ENCODE measurements at regions not wholly inside any gene's neighbourhood (a gene's known extent, or its start where the extent isn't known, plus 50 kb on each side); places are given as distances from the start of the nearest gene placed in this dataset.

DNA sequence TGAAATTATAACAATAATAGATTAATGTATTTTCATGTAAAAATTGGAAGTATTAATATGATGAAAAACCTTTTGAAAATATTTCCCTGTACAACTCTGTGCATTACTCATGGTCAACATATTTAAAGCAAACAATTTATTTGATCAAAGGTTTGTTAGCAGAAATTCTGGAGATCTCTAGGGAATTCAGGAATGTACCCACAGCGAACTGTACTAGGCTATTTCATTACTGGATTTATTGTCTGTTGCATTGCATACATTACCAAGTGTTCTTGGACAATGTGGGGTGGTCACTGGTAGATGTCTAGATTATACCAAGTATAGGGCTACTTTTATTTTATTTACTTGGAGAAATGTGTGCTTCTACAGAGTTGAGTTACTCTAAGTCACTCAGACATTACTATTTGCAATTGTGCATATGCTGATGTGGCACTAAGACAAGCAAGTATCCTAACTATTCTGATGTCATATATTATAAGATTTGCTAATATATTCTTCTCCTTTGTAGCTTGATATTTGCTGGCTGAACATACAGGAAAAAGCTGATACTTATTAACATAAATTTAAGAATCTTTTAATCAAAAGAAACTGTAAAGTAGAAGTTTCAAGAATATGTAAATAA lies 323.3 kb downstream of the CCER1 start:
- no peaks in the 10 kb centered on the region for H3K27me3 ChIP-seq (ENCODE audit: control insufficient read depth, insufficient read depth, low read length)
- no peak for DNase-seq
- no peak overlapping the region for H3K4me3 ChIP-seq (ENCODE audit: insufficient read depth, low read depth, low read length)
- no peaks in the 10 kb centered on the region for H3K36me3 ChIP-seq (replicated peaks; ENCODE audit: control insufficient read depth, insufficient read depth, low read length)

DNA sequence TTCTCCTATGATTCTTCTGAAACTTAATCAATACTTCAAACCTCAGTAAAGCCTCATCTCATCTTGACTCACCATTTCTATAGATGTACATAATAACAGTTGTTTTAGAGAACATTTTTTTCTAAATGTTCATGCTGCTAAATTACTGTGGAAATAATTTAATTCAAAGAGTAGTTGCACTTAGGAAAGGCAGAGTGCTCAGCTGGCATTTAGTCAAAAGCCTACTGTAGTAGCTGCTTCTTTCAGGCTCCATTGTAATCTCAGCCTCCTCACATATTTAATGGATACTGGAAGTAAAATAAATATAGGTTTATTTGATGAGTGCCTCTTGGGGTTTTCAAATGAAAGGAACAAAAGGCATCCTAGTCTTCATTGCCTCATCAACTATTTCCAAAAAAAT lies 325.0 kb downstream of the CCER1 start:
- DNase-seq: no peak
- no peaks in the 10 kb centered on the region for H3K27me3 ChIP-seq (ENCODE audit: control insufficient read depth, insufficient read depth, low read length)

GRCh38 chr12:90628213-90628612 lies 326.8 kb downstream of the CCER1 start:
- no peak for DNase-seq
- no peaks in the 10 kb centered on the region for H3K36me3 ChIP-seq (replicated peaks; ENCODE audit: control insufficient read depth, insufficient read depth, low read length)
- H3K27me3 ChIP-seq (ENCODE audit: control insufficient read depth, insufficient read depth, low read length): no peaks in the 10 kb centered on the region
- H3K4me3 ChIP-seq (ENCODE audit: insufficient read depth, low read depth, low read length): no peak overlapping the region

More for the DNA sequence above, 325.0 kb downstream of the CCER1 start:
- Histone ChIP-seq H3K36me3 (replicated peaks; ENCODE audit: control insufficient read depth, insufficient read depth, low read length) (no peaks in the 10 kb centered on the region), H3K4me3 (ENCODE audit: insufficient read depth, low read depth, low read length) (no peak overlapping the region)

- Histone ChIP-seq H3K4me3 (ENCODE audit: insufficient read depth, low read depth, low read length) (no peak overlapping the region), H3K27me3 (ENCODE audit: control insufficient read depth, insufficient read depth, low read length) (no peaks in the 10 kb centered on the region), H3K36me3 (replicated peaks; ENCODE audit: control insufficient read depth, insufficient read depth, low read length) (no peaks in the 10 kb centered on the region)
- DNase-seq: no peak
Measured at GRCh38 chr12:90627180-90627896, 327.6 kb downstream of the CCER1 start.

GRCh38 chr12:90622431-90622830 lies 332.5 kb downstream of the CCER1 start:
- H3K36me3 ChIP-seq (replicated peaks; ENCODE audit: control insufficient read depth, insufficient read depth, low read length): no peaks in the 10 kb centered on the region
- H3K27me3 ChIP-seq (ENCODE audit: control insufficient read depth, insufficient read depth, low read length): no peaks in the 10 kb centered on the region
- no peak overlapping the region for H3K4me3 ChIP-seq (ENCODE audit: insufficient read depth, low read depth, low read length)
- DNase-seq: no peak

GRCh38 chr12:90621927-90622326 lies 333.0 kb downstream of the CCER1 start:
- Histone ChIP-seq H3K36me3 (replicated peaks; ENCODE audit: control insufficient read depth, insufficient read depth, low read length) (no peaks in the 10 kb centered on the region), H3K27me3 (ENCODE audit: control insufficient read depth, insufficient read depth, low read length) (no peaks in the 10 kb centered on the region), H3K4me3 (ENCODE audit: insufficient read depth, low read depth, low read length) (no peak overlapping the region)
- DNase-seq: no peak

DNA sequence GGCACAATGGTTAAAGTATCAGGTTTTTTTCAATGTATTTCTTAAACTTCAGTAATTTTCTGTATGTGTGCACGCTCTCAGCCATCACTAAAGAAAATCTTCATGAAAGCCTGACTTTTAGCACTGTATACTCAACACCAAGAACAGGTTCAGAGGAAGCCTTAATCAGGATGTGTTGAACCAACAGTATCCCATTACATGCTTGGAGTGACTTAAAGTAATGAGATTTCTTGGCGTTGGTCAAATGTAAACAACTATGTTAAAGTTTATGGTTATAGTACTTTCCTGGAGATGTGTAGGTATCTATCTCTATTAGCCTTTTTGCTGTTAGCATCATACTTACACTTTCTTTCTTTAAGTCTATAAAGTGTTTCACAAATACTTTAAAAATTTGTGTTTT lies 335.0 kb downstream of the CCER1 start:
- no peak for DNase-seq
- Histone ChIP-seq H3K4me3 (ENCODE audit: insufficient read depth, low read depth, low read length) (no peak overlapping the region), H3K36me3 (replicated peaks; ENCODE audit: control insufficient read depth, insufficient read depth, low read length) (no peaks in the 10 kb centered on the region), H3K27me3 (ENCODE audit: control insufficient read depth, insufficient read depth, low read length) (no peaks in the 10 kb centered on the region)

- Histone ChIP-seq H3K4me3 (ENCODE audit: insufficient read depth, low read depth, low read length) (no peak overlapping the region), H3K36me3 (replicated peaks; ENCODE audit: control insufficient read depth, insufficient read depth, low read length) (no peaks in the 10 kb centered on the region), H3K27me3 (ENCODE audit: control insufficient read depth, insufficient read depth, low read length) (no peaks in the 10 kb centered on the region)
- no peak for DNase-seq
Measured at GRCh38 chr12:90618586-90618985, 336.4 kb downstream of the CCER1 start.

- H3K36me3 ChIP-seq (replicated peaks; ENCODE audit: control insufficient read depth, insufficient read depth, low read length): no peaks in the 10 kb centered on the region
- no peak for DNase-seq
- H3K4me3 ChIP-seq (ENCODE audit: insufficient read depth, low read depth, low read length): no peak overlapping the region
- H3K27me3 ChIP-seq (ENCODE audit: control insufficient read depth, insufficient read depth, low read length): no peaks in the 10 kb centered on the region
Measured at GRCh38 chr12:90611891-90612290, 343.1 kb downstream of the CCER1 start.

GRCh38 chr12:90611048-90611447 lies 343.9 kb downstream of the CCER1 start:
- DNase-seq: no peak
- Histone ChIP-seq H3K36me3 (replicated peaks; ENCODE audit: control insufficient read depth, insufficient read depth, low read length) (no peaks in the 10 kb centered on the region), H3K27me3 (ENCODE audit: control insufficient read depth, insufficient read depth, low read length) (no peaks in the 10 kb centered on the region), H3K4me3 (ENCODE audit: insufficient read depth, low read depth, low read length) (no peak overlapping the region)

- H3K27me3 ChIP-seq (ENCODE audit: control insufficient read depth, insufficient read depth, low read length): no peaks in the 10 kb centered on the region
- no peaks in the 10 kb centered on the region for H3K36me3 ChIP-seq (replicated peaks; ENCODE audit: control insufficient read depth, insufficient read depth, low read length)
- DNase-seq: no peak
- H3K4me3 ChIP-seq (ENCODE audit: insufficient read depth, low read depth, low read length): no peak overlapping the region
Measured at GRCh38 chr12:90593596-90594295, 361.2 kb downstream of the CCER1 start.

DNA sequence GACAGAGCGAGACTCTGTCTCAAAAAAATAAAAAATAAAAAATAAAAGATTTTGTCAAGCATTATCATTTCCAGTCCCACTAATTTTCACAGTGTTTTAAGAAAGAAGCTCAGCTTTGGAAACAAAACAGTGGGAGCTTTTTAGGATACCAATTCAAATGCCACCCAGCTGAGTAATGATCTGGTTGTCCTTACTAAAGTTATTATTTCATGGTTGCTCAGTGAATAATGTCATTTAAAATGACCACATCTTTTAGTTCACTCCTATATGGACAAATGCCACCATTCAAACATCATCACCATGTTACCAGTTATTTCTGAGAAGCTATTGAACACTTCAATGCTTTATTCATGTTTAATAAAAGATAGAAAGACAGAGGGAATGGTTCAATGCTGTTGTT lies 365.0 kb downstream of the CCER1 start:
- DNase-seq: no peak
- H3K36me3 ChIP-seq (replicated peaks; ENCODE audit: control insufficient read depth, insufficient read depth, low read length): no peaks in the 10 kb centered on the region
- no peaks in the 10 kb centered on the region for H3K27me3 ChIP-seq (ENCODE audit: control insufficient read depth, insufficient read depth, low read length)
- H3K4me3 ChIP-seq (ENCODE audit: insufficient read depth, low read depth, low read length): no peak overlapping the region

DNA sequence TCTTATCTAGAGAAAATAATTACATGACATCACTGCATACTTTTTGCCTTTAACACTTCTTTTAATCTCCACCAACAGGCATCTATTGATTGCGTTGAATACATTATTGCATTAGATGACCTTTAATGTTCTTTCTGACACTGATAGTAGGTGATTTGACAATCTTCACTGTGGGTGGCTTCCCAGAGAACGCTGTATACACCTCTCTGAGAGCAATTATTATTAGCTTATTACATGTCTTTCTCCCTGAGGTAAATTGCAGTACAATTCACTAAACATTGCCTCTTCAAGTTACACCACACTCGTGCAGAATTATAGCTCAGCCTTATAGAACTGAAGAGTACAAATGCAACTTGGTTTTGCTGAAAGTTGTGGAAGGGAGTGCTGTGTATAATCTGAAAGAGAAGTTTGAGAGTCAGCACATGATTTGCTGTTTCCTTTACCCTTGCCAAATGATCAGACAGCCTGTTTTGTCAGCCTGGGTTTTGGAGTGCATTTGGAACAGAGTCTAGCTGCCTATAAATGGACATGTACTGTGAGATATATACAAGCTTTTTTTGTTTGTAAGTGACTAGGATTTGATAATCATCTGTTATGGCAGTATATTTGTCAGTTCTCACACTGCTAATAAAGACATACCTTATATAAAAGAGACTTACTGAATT lies 369.2 kb downstream of the CCER1 start:
- DNase-seq: no peak
- no peaks in the 10 kb centered on the region for H3K36me3 ChIP-seq (replicated peaks; ENCODE audit: control insufficient read depth, insufficient read depth, low read length)
- no peak overlapping the region for H3K4me3 ChIP-seq (ENCODE audit: insufficient read depth, low read depth, low read length)
- H3K27me3 ChIP-seq (ENCODE audit: control insufficient read depth, insufficient read depth, low read length): no peaks in the 10 kb centered on the region

GRCh38 chr12:90576707-90577106 lies 378.3 kb downstream of the CCER1 start:
- DNase-seq: no peak
- Histone ChIP-seq H3K4me3 (ENCODE audit: insufficient read depth, low read depth, low read length) (no peak overlapping the region), H3K36me3 (replicated peaks; ENCODE audit: control insufficient read depth, insufficient read depth, low read length) (no peaks in the 10 kb centered on the region), H3K27me3 (ENCODE audit: control insufficient read depth, insufficient read depth, low read length) (no peaks in the 10 kb centered on the region)

DNA sequence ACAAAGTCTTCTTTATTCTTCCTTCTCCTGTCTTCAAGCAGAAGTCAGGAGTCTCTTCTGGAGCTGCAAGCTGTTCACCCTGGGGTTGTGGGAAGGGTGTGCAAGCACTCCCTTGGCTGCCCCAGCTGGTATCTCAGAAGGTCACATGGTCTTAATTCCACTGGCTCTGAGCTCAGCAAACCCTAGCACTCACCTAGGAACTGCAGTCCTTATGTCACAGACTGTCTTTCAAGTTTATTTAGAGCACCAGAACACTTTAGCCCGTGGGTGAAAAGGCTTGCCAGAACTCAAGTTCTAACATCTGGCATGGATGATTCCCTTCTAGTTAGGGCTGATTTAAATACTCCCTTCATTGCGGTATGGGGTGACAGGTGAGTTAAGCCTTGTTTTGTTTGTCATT lies 379.0 kb downstream of the CCER1 start:
- Histone ChIP-seq H3K36me3 (replicated peaks; ENCODE audit: control insufficient read depth, insufficient read depth, low read length) (no peaks in the 10 kb centered on the region), H3K4me3 (ENCODE audit: insufficient read depth, low read depth, low read length) (no peak overlapping the region), H3K27me3 (ENCODE audit: control insufficient read depth, insufficient read depth, low read length) (no peaks in the 10 kb centered on the region)
- DNase-seq: no peak
